NCI-H1105 treated with DMSO at 0.1 percent for 48 hours (cell line): ENCODE measurements at regions not wholly inside any gene's neighbourhood (a gene's known extent, or its start where the extent isn't known, plus 50 kb on each side); places are given as distances from the start of the nearest gene placed in this dataset.

Source experiments
- DNase-seq: peaks from one replicate; lab custom pipeline; 2025; lab: John Stamatoyannopoulos, UW

GRCh38 chr2:22238967-22239366 is 1115.2 kb downstream of the TDRD15 start:
- DNase-seq, result no peak

- no peak for DNase-seq
Observed at GRCh38 chr2:22247466-22247865, 1123.7 kb downstream of the TDRD15 start.

- no peak for DNase-seq
Observed at GRCh38 chr2:22248851-22249250, 1125.1 kb downstream of the TDRD15 start.

GRCh38 chr2:22253171-22253570 is 1129.4 kb downstream of the TDRD15 start:
- DNase-seq, result no peak

- no peak for DNase-seq
Observed at GRCh38 chr2:22261165-22261564, 1123.8 kb upstream of the KLHL29 start.

- no peak for DNase-seq
Observed at GRCh38 chr2:22270341-22270740, 1114.6 kb upstream of the KLHL29 start.

GRCh38 chr2:22273853-22274252 is 1111.1 kb upstream of the KLHL29 start:
- DNase-seq, result no peak

GRCh38 chr2:22274661-22275060 is 1110.3 kb upstream of the KLHL29 start:
- DNase-seq, result no peak

GRCh38 chr2:22276696-22277095 is 1108.3 kb upstream of the KLHL29 start:
- DNase-seq, result no peak

- no peak for DNase-seq
Observed at GRCh38 chr2:22279541-22279940, 1105.4 kb upstream of the KLHL29 start.

GRCh38 chr2:22281033-22281432 is 1103.9 kb upstream of the KLHL29 start:
- peak; percentile 41 for DNase-seq

GRCh38 chr2:22282220-22282619 is 1102.8 kb upstream of the KLHL29 start:
- DNase-seq, result no peak

- no peak for DNase-seq
Observed at GRCh38 chr2:22282916-22283315, 1102.1 kb upstream of the KLHL29 start.

GRCh38 chr2:22283436-22283835 is 1101.5 kb upstream of the KLHL29 start:
- no peak for DNase-seq

GRCh38 chr2:22290302-22290701 is 1094.7 kb upstream of the KLHL29 start:
- no peak for DNase-seq

GRCh38 chr2:22290909-22291473 is 1094.0 kb upstream of the KLHL29 start:
- DNase-seq, result no peak

GRCh38 chr2:22301228-22301627 is 1083.8 kb upstream of the KLHL29 start:
- no peak for DNase-seq

- DNase-seq, result no peak
Observed at GRCh38 chr2:22326250-22326649, 1058.7 kb upstream of the KLHL29 start.

- no peak for DNase-seq
Observed at GRCh38 chr2:22329211-22330154, 1055.5 kb upstream of the KLHL29 start.

GRCh38 chr2:22336414-22336813 is 1048.6 kb upstream of the KLHL29 start:
- no peak for DNase-seq

- no peak for DNase-seq
Observed at GRCh38 chr2:22340716-22341115, 1044.3 kb upstream of the KLHL29 start.

- DNase-seq, result no peak
Observed at GRCh38 chr2:22347306-22347705, 1037.7 kb upstream of the KLHL29 start.

- no peak for DNase-seq
Observed at GRCh38 chr2:22350621-22351020, 1034.4 kb upstream of the KLHL29 start.
